Activated T-cell treated with anti-CD3 and anti-CD28 coated beads for 1 hour (primary cell): ENCODE measurements at regions not wholly inside any gene's neighbourhood (a gene's known extent, or its start where the extent isn't known, plus 50 kb on each side); places are given as distances from the start of the nearest gene placed in this dataset.

Source experiments
- DNase-seq: peaks from one replicate; pipeline ENCODE4 v3.0.0-alpha.2; 2020; ENCODE audit warnings: low read depth

- DNase-seq: no peak
Measured at GRCh38 chr17:73815474-73815873, 171.2 kb upstream of the SDK2 start.

GRCh38 chr17:73819440-73820395, 175.5 kb upstream of the SDK2 start:
- DNase-seq: no peak

GRCh38 chr17:73820686-73821448, 176.6 kb upstream of the SDK2 start:
- DNase-seq: no peak

GRCh38 chr17:73821665-73822064, 177.4 kb upstream of the SDK2 start:
- no peak for DNase-seq

- no peak for DNase-seq
Measured at GRCh38 chr17:73822371-73822770, 178.1 kb upstream of the SDK2 start.

GRCh38 chr17:73823684-73824083, 179.4 kb upstream of the SDK2 start:
- no peak for DNase-seq

- DNase-seq: no peak
Measured at GRCh38 chr17:73824321-73824720, 180.1 kb upstream of the SDK2 start.

- no peak for DNase-seq
Measured at GRCh38 chr17:73826181-73826871, 182.1 kb upstream of the SDK2 start.

GRCh38 chr17:73826872-73827228, 182.6 kb upstream of the SDK2 start:
- no peak for DNase-seq

GRCh38 chr17:73827627-73828291, 183.5 kb upstream of the SDK2 start:
- DNase-seq: no peak

- no peak for DNase-seq
Measured at GRCh38 chr17:73829676-73830280, 185.5 kb upstream of the SDK2 start.

GRCh38 chr17:73831699-73832098, 187.5 kb upstream of the SDK2 start:
- no peak for DNase-seq

GRCh38 chr17:73833775-73834488, 189.7 kb upstream of the SDK2 start:
- no peak for DNase-seq

- no peak for DNase-seq
Measured at GRCh38 chr17:73834684-73835343, 190.6 kb upstream of the SDK2 start.

- no peak for DNase-seq
Measured at GRCh38 chr17:73835605-73836004, 191.4 kb upstream of the SDK2 start.

GRCh38 chr17:73838815-73839214, 194.6 kb upstream of the SDK2 start:
- DNase-seq: no peak

GRCh38 chr17:73840829-73841228, 196.6 kb upstream of the SDK2 start:
- DNase-seq: no peak

- DNase-seq: no peak
Measured at GRCh38 chr17:73841431-73842060, 197.3 kb upstream of the SDK2 start.

- no peak for DNase-seq
Measured at GRCh38 chr17:73847952-73848351, 203.7 kb upstream of the SDK2 start.

- no peak for DNase-seq
Measured at GRCh38 chr17:73850426-73850825, 206.2 kb upstream of the SDK2 start.
